Parathyroid adenoma (tissue), 2 donors: ENCODE measurements at regions not wholly inside any gene's neighbourhood (a gene's known extent, or its start where the extent isn't known, plus 50 kb on each side); places are given as distances from the start of the nearest gene placed in this dataset.

Experiments used
- H2AFZ ChIP-seq: fragments of 300-600 bp; sonication (generic); one replicate; pipeline ENCODE4 v1.7.0; 2017; ENCODE audit warnings: antibody characterized with exemption, mild to moderate bottlenecking
- H3K27ac ChIP-seq: fragments of 300-600 bp; sonication (generic); one replicate; pipeline ENCODE4 v1.7.0; 2017
- H3K27me3 ChIP-seq: fragments of 300-600 bp; sonication (generic); one replicate; pipeline ENCODE4 v1.7.0; 2017; ENCODE audit warnings: low read length; ENCODE audit not compliant: control insufficient read depth, insufficient read depth
- H3K36me3 ChIP-seq: fragments of 300-600 bp; sonication (generic); one replicate; pipeline ENCODE4 v1.7.0; 2017; ENCODE audit warnings: low read length; ENCODE audit not compliant: control insufficient read depth, insufficient read depth
- H3K4me1 ChIP-seq: fragments of 300-600 bp; sonication (generic); one replicate; pipeline ENCODE4 v1.7.0; 2017; ENCODE audit warnings: control low read depth
- H3K4me2 ChIP-seq: fragments of 300-600 bp; sonication (generic); one replicate; pipeline ENCODE4 v1.7.0; 2017; ENCODE audit warnings: low read length
- H3K4me3 ChIP-seq: fragments of 300-600 bp; sonication (generic); one replicate; pipeline ENCODE4 v1.7.0; 2017; ENCODE audit warnings: low read depth, low read length
- H3K79me2 ChIP-seq: fragments of 300-600 bp; sonication (generic); one replicate; pipeline ENCODE4 v1.7.0; 2017; ENCODE audit warnings: control low read depth
- H3K9ac ChIP-seq: fragments of 300-600 bp; sonication (generic); one replicate; pipeline ENCODE4 v1.7.0; 2017; ENCODE audit warnings: mild to moderate bottlenecking
- H3K9me3 ChIP-seq: fragments of 300-600 bp; sonication (generic); one replicate; pipeline ENCODE4 v1.7.0; 2017; ENCODE audit warnings: low read length; ENCODE audit not compliant: control insufficient read depth
- TF ChIP-seq, protein P1 (sequence below): fragments of 300-600 bp; sonication (generic); IDR thresholded peaks from one replicate; pipeline ENCODE4 v1.7.0; 2017; ENCODE audit warnings: antibody characterized with exemption, mild to moderate bottlenecking
- donor health status: primary hyperparathyroidism.

DNA sequence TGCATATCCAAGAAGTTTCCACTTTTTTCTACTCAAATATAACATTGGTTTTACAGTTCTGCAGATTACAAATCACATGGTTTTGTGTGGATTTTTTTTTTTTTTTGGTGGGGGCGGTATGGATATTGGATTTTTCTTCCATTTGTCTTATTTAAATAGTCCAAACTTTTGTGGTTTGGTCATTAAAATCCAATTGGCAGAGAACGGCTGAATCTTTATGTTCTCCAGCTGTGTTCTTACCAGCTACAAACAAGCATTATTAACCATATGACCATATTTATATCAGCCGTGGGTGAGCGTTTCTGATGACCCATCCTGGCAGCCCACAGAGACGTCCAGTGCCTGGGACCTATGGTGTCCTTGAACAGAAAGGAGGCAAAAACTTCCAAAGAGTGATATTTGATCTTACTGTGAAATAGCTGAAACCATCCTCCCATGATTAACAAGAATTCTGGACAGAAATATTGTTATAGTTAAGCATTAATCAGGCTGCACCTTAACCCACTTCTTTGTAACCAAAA is 200.4 kb downstream of the LYPLAL1 start:
- Histone ChIP-seq H2AFZ (no peak overlapping the region), H3K36me3 (no peaks in the 10 kb centered on the region), H3K27ac (no peak overlapping the region), H3K27me3 (no peaks in the 10 kb centered on the region), H3K9ac (no peak overlapping the region), H3K4me1 (no peaks in the 10 kb centered on the region), H3K79me2 (no peaks in the 10 kb centered on the region), H3K9me3 (no peaks in the 10 kb centered on the region), H3K4me2 (no peak overlapping the region), H3K4me3 (no peak overlapping the region)
- TF ChIP-seq, protein P1, sequence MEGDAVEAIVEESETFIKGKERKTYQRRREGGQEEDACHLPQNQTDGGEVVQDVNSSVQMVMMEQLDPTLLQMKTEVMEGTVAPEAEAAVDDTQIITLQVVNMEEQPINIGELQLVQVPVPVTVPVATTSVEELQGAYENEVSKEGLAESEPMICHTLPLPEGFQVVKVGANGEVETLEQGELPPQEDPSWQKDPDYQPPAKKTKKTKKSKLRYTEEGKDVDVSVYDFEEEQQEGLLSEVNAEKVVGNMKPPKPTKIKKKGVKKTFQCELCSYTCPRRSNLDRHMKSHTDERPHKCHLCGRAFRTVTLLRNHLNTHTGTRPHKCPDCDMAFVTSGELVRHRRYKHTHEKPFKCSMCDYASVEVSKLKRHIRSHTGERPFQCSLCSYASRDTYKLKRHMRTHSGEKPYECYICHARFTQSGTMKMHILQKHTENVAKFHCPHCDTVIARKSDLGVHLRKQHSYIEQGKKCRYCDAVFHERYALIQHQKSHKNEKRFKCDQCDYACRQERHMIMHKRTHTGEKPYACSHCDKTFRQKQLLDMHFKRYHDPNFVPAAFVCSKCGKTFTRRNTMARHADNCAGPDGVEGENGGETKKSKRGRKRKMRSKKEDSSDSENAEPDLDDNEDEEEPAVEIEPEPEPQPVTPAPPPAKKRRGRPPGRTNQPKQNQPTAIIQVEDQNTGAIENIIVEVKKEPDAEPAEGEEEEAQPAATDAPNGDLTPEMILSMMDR = no peak

DNA sequence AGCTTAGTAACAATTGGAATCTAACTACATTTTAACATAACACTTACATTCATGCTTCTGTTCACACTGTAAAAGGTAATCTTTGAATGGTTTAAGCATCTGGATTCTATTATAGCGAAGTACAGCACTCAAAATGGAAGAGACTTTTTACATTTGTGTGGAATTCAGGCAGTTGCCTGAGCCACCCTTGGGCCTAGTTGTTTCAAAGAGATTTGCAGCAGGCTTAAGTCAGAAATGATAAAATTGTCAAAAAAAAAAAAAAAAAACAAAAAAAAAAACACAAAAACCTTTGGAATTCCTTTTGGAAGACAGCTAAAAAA is 199.9 kb downstream of the LYPLAL1 start:
- Histone ChIP-seq H3K27ac (no peak overlapping the region), H3K79me2 (no peaks in the 10 kb centered on the region), H3K9me3 (no peaks in the 10 kb centered on the region), H3K27me3 (no peaks in the 10 kb centered on the region), H3K9ac (no peak overlapping the region), H3K4me2 (no peak overlapping the region), H3K4me3 (no peak overlapping the region), H3K36me3 (no peaks in the 10 kb centered on the region), H3K4me1 (no peaks in the 10 kb centered on the region), H2AFZ (no peak overlapping the region)
- TF ChIP-seq, protein P1 = no peak

DNA sequence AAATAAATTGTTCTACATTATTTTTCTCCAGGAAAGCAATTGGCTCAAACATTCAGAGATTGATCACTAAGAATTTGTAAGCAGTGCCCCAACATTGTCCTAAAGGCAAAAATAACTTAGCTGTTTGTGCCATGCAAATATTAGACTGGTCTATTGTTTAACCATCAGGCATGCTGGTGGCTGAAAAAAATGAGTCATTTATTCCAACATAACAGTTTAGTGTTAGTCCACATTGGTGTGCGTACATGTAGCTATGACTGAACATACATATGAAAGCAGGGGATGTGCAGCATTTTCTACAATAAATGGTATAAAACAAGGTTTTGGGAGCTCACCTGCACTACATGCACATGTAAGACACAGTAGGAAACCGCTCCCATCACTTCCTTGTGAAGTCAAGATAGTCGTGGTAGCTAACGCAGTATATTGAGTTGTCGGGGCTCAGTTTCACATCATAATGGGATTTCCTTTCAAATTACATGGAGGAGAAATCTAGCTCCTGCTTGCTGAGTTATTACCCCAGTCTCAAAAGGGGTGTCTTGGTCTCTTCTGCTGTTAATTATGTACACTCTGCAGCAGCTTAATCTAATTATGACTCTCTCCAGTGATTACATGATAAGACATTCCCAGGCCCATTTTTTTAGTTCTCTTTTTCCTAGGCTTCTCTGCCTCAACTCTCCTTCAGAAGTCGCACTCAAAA is 199.4 kb downstream of the LYPLAL1 start:
- H2AFZ ChIP-seq = no peak overlapping the region
- H3K4me1 ChIP-seq = no peaks in the 10 kb centered on the region
- H3K79me2 ChIP-seq = no peaks in the 10 kb centered on the region
- H3K9ac ChIP-seq = no peak overlapping the region
- no peak overlapping the region for H3K4me2 ChIP-seq
- H3K4me3 ChIP-seq = no peak overlapping the region
- no peaks in the 10 kb centered on the region for H3K36me3 ChIP-seq
- no peaks in the 10 kb centered on the region for H3K27me3 ChIP-seq
- H3K9me3 ChIP-seq = no peaks in the 10 kb centered on the region
- TF ChIP-seq, protein P1 = no peak
- H3K27ac ChIP-seq = no peak overlapping the region

DNA sequence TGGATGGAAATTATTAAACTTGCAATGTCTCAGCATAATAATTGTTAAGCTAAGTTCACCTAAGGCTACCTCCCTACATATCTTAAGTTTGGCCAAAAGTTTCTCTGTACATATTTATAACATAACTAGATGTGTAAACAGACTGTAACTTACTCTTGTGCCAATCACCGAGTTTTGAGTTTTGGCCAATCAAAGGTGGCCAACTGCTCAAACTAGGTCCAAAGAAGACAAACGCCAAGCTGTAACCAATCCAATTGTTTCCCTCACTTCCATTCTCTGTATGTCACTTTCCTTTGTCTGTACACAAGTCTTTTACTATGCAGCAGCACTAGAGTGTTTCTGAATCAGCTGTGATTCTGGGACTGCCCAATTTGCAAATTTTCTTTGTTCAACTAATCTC is 197.8 kb downstream of the LYPLAL1 start:
- Histone ChIP-seq H3K4me3 (no peak overlapping the region), H3K27me3 (no peaks in the 10 kb centered on the region), H2AFZ (no peak overlapping the region), H3K79me2 (no peaks in the 10 kb centered on the region), H3K36me3 (no peaks in the 10 kb centered on the region), H3K9me3 (no peaks in the 10 kb centered on the region), H3K9ac (no peak overlapping the region), H3K4me2 (no peak overlapping the region), H3K4me1 (no peaks in the 10 kb centered on the region), H3K27ac (no peak overlapping the region)
- TF ChIP-seq, protein P1 = no peak

DNA sequence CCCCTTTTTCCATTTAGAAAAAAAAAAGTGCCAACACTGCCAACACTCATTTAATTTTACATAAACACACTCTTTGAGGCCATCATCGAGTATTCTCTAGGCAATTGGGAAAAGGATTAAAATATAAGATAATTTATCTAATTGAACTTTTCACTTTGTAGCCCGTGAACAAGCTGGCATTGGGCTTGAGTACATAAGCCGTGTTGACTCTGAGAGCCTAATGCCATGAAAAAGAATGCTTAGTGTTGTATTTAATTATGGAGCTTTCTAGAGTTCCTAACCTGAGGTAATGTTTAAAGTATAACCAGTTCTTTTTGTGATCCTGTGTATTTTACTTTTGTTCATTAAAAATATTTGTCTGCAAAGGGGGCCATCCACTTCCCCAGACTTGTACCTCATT is 193.8 kb downstream of the LYPLAL1 start:
- TF ChIP-seq, protein P1 = no peak
- Histone ChIP-seq H3K9me3 (no peaks in the 10 kb centered on the region), H3K4me2 (no peak overlapping the region), H3K4me3 (no peak overlapping the region), H3K79me2 (no peaks in the 10 kb centered on the region), H3K9ac (no peak overlapping the region), H3K27me3 (no peaks in the 10 kb centered on the region), H3K4me1 (no peaks in the 10 kb centered on the region), H2AFZ (no peak overlapping the region), H3K27ac (no peak overlapping the region), H3K36me3 (no peaks in the 10 kb centered on the region)
